ENCODE measurements at regions not wholly inside any gene's neighbourhood (a gene's known extent, or its start where the extent isn't known, plus 50 kb on each side); places are given as distances from the start of the nearest gene placed in this dataset.

DNA sequence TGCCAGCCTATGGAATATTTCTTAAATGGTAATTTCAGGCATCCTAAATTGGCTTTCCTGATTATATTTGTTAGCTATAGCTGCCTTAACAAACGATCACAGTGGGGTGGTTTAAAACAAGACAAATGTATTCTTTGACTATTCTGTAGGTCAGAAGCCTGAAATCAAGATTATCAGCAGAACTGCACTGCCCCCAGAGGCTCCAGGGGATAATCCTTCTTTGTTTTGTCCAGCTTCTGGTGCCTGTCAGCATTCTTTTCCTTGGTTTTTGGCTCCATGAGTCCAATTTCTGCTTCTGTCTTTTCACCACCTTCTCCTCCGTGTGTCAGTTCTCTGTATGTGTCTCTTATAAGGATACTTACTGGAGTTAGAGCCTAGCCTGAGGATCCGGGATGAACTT is 1282.2 kb upstream of the USP15 start:
- TF ChIP-seq, protein P1, sequence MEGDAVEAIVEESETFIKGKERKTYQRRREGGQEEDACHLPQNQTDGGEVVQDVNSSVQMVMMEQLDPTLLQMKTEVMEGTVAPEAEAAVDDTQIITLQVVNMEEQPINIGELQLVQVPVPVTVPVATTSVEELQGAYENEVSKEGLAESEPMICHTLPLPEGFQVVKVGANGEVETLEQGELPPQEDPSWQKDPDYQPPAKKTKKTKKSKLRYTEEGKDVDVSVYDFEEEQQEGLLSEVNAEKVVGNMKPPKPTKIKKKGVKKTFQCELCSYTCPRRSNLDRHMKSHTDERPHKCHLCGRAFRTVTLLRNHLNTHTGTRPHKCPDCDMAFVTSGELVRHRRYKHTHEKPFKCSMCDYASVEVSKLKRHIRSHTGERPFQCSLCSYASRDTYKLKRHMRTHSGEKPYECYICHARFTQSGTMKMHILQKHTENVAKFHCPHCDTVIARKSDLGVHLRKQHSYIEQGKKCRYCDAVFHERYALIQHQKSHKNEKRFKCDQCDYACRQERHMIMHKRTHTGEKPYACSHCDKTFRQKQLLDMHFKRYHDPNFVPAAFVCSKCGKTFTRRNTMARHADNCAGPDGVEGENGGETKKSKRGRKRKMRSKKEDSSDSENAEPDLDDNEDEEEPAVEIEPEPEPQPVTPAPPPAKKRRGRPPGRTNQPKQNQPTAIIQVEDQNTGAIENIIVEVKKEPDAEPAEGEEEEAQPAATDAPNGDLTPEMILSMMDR (conservative IDR thresholded peaks at IDR 0.05 in 1 of 2, IDR thresholded peaks at IDR 0.05 in 1 of 2; ENCODE audit: low read depth in 1 of 2, low read length in 2 of 2): peak in 1 of 2 donors; percentile 19
- TF ChIP-seq EZH2 (IDR thresholded peaks at IDR 0.05; ENCODE audit: low read length, missing control alignments): no peak

Measured in fibroblast of lung (primary cell).